ENCODE measurements at regions not wholly inside any gene's neighbourhood (a gene's known extent, or its start where the extent isn't known, plus 50 kb on each side); places are given as distances from the start of the nearest gene placed in this dataset.
"Not testable (repeated sequence)": the region's sequence is repeated elsewhere in the genome, so short reads cannot be mapped to it uniquely, and the experiment has no call there.

GRCh38 chr9:753734-754133 is 87.8 kb upstream of the DMRT1 start:
- not testable (repeated sequence) for H3K27ac ChIP-seq (ENCODE audit: insufficient read depth, low read length, poor library complexity, severe bottlenecking); H3K4me3 ChIP-seq (ENCODE audit: insufficient read depth, low read depth, low read length, poor library complexity, severe bottlenecking); H3K9me3 ChIP-seq (ENCODE audit: control insufficient read depth, low read length); H3K27me3 ChIP-seq (replicated peaks; ENCODE audit: control insufficient read depth, insufficient read depth, low read length, poor library complexity, severe bottlenecking); DNase-seq; H3K36me3 ChIP-seq (ENCODE audit: control insufficient read depth, insufficient read depth, low read length)
- peaks cover 16% of the 10 kb centered on the region for H3K4me1 ChIP-seq (ENCODE audit: control insufficient read depth, insufficient read depth, low read length, poor library complexity, severe bottlenecking)

GRCh38 chr9:754150-754931 is 87.2 kb upstream of the DMRT1 start:
- no peak for DNase-seq
- Histone ChIP-seq H3K4me3 (ENCODE audit: insufficient read depth, low read depth, low read length, poor library complexity, severe bottlenecking) (no peak overlapping the region), H3K27ac (ENCODE audit: insufficient read depth, low read length, poor library complexity, severe bottlenecking) (no peak overlapping the region), H3K27me3 (replicated peaks; ENCODE audit: control insufficient read depth, insufficient read depth, low read length, poor library complexity, severe bottlenecking) (no peaks in the 10 kb centered on the region), H3K9me3 (ENCODE audit: control insufficient read depth, low read length) (no peaks in the 10 kb centered on the region), H3K4me1 (ENCODE audit: control insufficient read depth, insufficient read depth, low read length, poor library complexity, severe bottlenecking) (peaks cover 10% of the 10 kb centered on the region), H3K36me3 (ENCODE audit: control insufficient read depth, insufficient read depth, low read length) (no peaks in the 10 kb centered on the region)

- no peak overlapping the region for H3K4me3 ChIP-seq (ENCODE audit: insufficient read depth, low read depth, low read length, poor library complexity, severe bottlenecking)
- no peaks in the 10 kb centered on the region for H3K27me3 ChIP-seq (replicated peaks; ENCODE audit: control insufficient read depth, insufficient read depth, low read length, poor library complexity, severe bottlenecking)
- H3K4me1 ChIP-seq (ENCODE audit: control insufficient read depth, insufficient read depth, low read length, poor library complexity, severe bottlenecking) = no peaks in the 10 kb centered on the region
- H3K36me3 ChIP-seq (ENCODE audit: control insufficient read depth, insufficient read depth, low read length) = no peaks in the 10 kb centered on the region
- H3K27ac ChIP-seq (ENCODE audit: insufficient read depth, low read length, poor library complexity, severe bottlenecking) = no peak overlapping the region
- H3K9me3 ChIP-seq (ENCODE audit: control insufficient read depth, low read length) = no peaks in the 10 kb centered on the region
- no peak for DNase-seq
Measured at GRCh38 chr9:755454-756381, 85.8 kb upstream of the DMRT1 start.

- Histone ChIP-seq H3K4me3 (ENCODE audit: insufficient read depth, low read depth, low read length, poor library complexity, severe bottlenecking) (no peak overlapping the region), H3K9me3 (ENCODE audit: control insufficient read depth, low read length) (no peaks in the 10 kb centered on the region), H3K27ac (ENCODE audit: insufficient read depth, low read length, poor library complexity, severe bottlenecking) (no peak overlapping the region), H3K4me1 (ENCODE audit: control insufficient read depth, insufficient read depth, low read length, poor library complexity, severe bottlenecking) (no peaks in the 10 kb centered on the region), H3K27me3 (replicated peaks; ENCODE audit: control insufficient read depth, insufficient read depth, low read length, poor library complexity, severe bottlenecking) (no peaks in the 10 kb centered on the region), H3K36me3 (ENCODE audit: control insufficient read depth, insufficient read depth, low read length) (no peaks in the 10 kb centered on the region)
- no peak for DNase-seq
Measured at GRCh38 chr9:757246-757881, 84.1 kb upstream of the DMRT1 start.

GRCh38 chr9:758146-758545 is 83.4 kb upstream of the DMRT1 start:
- Histone ChIP-seq H3K4me1 (ENCODE audit: control insufficient read depth, insufficient read depth, low read length, poor library complexity, severe bottlenecking) (no peaks in the 10 kb centered on the region), H3K9me3 (ENCODE audit: control insufficient read depth, low read length) (no peaks in the 10 kb centered on the region), H3K4me3 (ENCODE audit: insufficient read depth, low read depth, low read length, poor library complexity, severe bottlenecking) (no peak overlapping the region), H3K36me3 (ENCODE audit: control insufficient read depth, insufficient read depth, low read length) (no peaks in the 10 kb centered on the region), H3K27ac (ENCODE audit: insufficient read depth, low read length, poor library complexity, severe bottlenecking) (no peak overlapping the region), H3K27me3 (replicated peaks; ENCODE audit: control insufficient read depth, insufficient read depth, low read length, poor library complexity, severe bottlenecking) (no peaks in the 10 kb centered on the region)
- no peak for DNase-seq

GRCh38 chr9:759541-759940 is 82.0 kb upstream of the DMRT1 start:
- no peaks in the 10 kb centered on the region for H3K36me3 ChIP-seq (ENCODE audit: control insufficient read depth, insufficient read depth, low read length)
- H3K4me3 ChIP-seq (ENCODE audit: insufficient read depth, low read depth, low read length, poor library complexity, severe bottlenecking) = no peak overlapping the region
- H3K9me3 ChIP-seq (ENCODE audit: control insufficient read depth, low read length) = no peaks in the 10 kb centered on the region
- H3K27me3 ChIP-seq (replicated peaks; ENCODE audit: control insufficient read depth, insufficient read depth, low read length, poor library complexity, severe bottlenecking) = no peaks in the 10 kb centered on the region
- no peak for DNase-seq
- no peaks in the 10 kb centered on the region for H3K4me1 ChIP-seq (ENCODE audit: control insufficient read depth, insufficient read depth, low read length, poor library complexity, severe bottlenecking)
- H3K27ac ChIP-seq (ENCODE audit: insufficient read depth, low read length, poor library complexity, severe bottlenecking) = no peak overlapping the region

- H3K4me3 ChIP-seq (ENCODE audit: insufficient read depth, low read depth, low read length, poor library complexity, severe bottlenecking) = no peak overlapping the region
- DNase-seq = no peak
- no peaks in the 10 kb centered on the region for H3K27me3 ChIP-seq (replicated peaks; ENCODE audit: control insufficient read depth, insufficient read depth, low read length, poor library complexity, severe bottlenecking)
- H3K9me3 ChIP-seq (ENCODE audit: control insufficient read depth, low read length) = no peaks in the 10 kb centered on the region
- H3K36me3 ChIP-seq (ENCODE audit: control insufficient read depth, insufficient read depth, low read length) = no peaks in the 10 kb centered on the region
- H3K4me1 ChIP-seq (ENCODE audit: control insufficient read depth, insufficient read depth, low read length, poor library complexity, severe bottlenecking) = no peaks in the 10 kb centered on the region
- no peak overlapping the region for H3K27ac ChIP-seq (ENCODE audit: insufficient read depth, low read length, poor library complexity, severe bottlenecking)
Measured at GRCh38 chr9:759983-760736, 81.3 kb upstream of the DMRT1 start.

GRCh38 chr9:761176-761792 is 80.2 kb upstream of the DMRT1 start:
- no peaks in the 10 kb centered on the region for H3K4me1 ChIP-seq (ENCODE audit: control insufficient read depth, insufficient read depth, low read length, poor library complexity, severe bottlenecking)
- H3K4me3 ChIP-seq (ENCODE audit: insufficient read depth, low read depth, low read length, poor library complexity, severe bottlenecking) = no peak overlapping the region
- peaks cover under 1% of the 10 kb centered on the region for H3K27me3 ChIP-seq (replicated peaks; ENCODE audit: control insufficient read depth, insufficient read depth, low read length, poor library complexity, severe bottlenecking)
- H3K36me3 ChIP-seq (ENCODE audit: control insufficient read depth, insufficient read depth, low read length) = no peaks in the 10 kb centered on the region
- no peaks in the 10 kb centered on the region for H3K9me3 ChIP-seq (ENCODE audit: control insufficient read depth, low read length)
- DNase-seq = no peak
- no peak overlapping the region for H3K27ac ChIP-seq (ENCODE audit: insufficient read depth, low read length, poor library complexity, severe bottlenecking)

GRCh38 chr9:761793-762560 is 79.5 kb upstream of the DMRT1 start:
- DNase-seq = no peak
- no peak overlapping the region for H3K27ac ChIP-seq (ENCODE audit: insufficient read depth, low read length, poor library complexity, severe bottlenecking)
- peaks cover 4% of the 10 kb centered on the region for H3K27me3 ChIP-seq (replicated peaks; ENCODE audit: control insufficient read depth, insufficient read depth, low read length, poor library complexity, severe bottlenecking)

More at GRCh38 chr9:761793-762560, 79.5 kb upstream of the DMRT1 start:
- no peaks in the 10 kb centered on the region for H3K4me1 ChIP-seq (ENCODE audit: control insufficient read depth, insufficient read depth, low read length, poor library complexity, severe bottlenecking)
- H3K9me3 ChIP-seq (ENCODE audit: control insufficient read depth, low read length) = no peaks in the 10 kb centered on the region
- no peak overlapping the region for H3K4me3 ChIP-seq (ENCODE audit: insufficient read depth, low read depth, low read length, poor library complexity, severe bottlenecking)
- H3K36me3 ChIP-seq (ENCODE audit: control insufficient read depth, insufficient read depth, low read length) = no peaks in the 10 kb centered on the region
